ENCODE measurements at regions not wholly inside any gene's neighbourhood (a gene's known extent, or its start where the extent isn't known, plus 50 kb on each side); places are given as distances from the start of the nearest gene placed in this dataset.

DNA sequence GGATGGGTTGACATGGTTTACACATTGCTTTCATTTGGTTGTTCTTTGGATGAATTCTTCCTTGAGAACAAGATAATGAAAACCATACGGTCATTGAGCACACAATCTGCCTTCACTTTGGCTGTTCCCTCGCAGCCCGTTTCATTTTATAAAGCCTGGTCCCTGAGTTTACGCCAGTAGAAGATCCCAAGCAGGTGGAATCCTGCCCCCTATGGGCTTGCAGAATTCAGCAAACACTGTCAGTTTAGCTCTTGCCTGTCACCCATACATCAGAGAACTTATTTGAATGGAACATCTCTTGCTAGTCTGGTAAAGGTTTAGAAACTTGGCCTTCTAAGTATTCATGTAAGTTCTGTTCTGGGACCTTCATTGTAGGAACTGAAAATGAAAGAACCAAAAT lies 666.4 kb upstream of the ZEB2 start:
- Mint-ChIP-seq H3K27me3 (ENCODE audit: insufficient read depth) (no peaks in the 10 kb centered on the region), H3K9me3 (no peaks in the 10 kb centered on the region), H3K4me1 (ENCODE audit: low read depth) (no peaks in the 10 kb centered on the region), H3K4me3 (no peak overlapping the region), H3K36me3 (ENCODE audit: low read depth) (no peaks in the 10 kb centered on the region), H3K27ac (no peak overlapping the region)
- intact Hi-C loops (cut with micrococcal nuclease): no loop called here
- no peak for DNase-seq (ENCODE audit: low spot score)

DNA sequence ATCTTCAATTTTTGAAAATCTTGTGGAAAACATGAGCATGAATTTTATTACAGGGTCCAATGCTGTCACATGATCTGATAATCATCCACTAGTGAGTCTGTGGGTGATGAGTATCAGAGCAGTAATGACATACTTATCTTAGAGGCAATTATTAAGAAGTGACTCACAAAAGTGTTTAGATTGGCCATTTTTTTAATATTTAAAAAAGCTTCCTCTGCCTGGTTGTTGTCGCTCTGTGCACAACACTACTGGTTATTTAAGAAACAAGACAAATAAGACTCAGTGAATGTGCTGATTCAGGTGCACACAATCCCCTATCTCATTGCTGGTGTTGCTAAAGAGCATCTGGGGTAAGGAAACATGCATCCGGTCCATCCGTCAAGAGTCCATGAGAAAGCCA lies 665.8 kb upstream of the ZEB2 start:
- no peaks in the 10 kb centered on the region for H3K36me3 Mint-ChIP-seq (ENCODE audit: low read depth)
- DNase-seq (ENCODE audit: low spot score): no peak
- no peaks in the 10 kb centered on the region for H3K4me1 Mint-ChIP-seq (ENCODE audit: low read depth)
- intact Hi-C loops (cut with micrococcal nuclease): no loop called here
- H3K27ac Mint-ChIP-seq: no peak overlapping the region
- no peak overlapping the region for H3K4me3 Mint-ChIP-seq
- H3K27me3 Mint-ChIP-seq (ENCODE audit: insufficient read depth): no peaks in the 10 kb centered on the region
- no peaks in the 10 kb centered on the region for H3K9me3 Mint-ChIP-seq

DNA sequence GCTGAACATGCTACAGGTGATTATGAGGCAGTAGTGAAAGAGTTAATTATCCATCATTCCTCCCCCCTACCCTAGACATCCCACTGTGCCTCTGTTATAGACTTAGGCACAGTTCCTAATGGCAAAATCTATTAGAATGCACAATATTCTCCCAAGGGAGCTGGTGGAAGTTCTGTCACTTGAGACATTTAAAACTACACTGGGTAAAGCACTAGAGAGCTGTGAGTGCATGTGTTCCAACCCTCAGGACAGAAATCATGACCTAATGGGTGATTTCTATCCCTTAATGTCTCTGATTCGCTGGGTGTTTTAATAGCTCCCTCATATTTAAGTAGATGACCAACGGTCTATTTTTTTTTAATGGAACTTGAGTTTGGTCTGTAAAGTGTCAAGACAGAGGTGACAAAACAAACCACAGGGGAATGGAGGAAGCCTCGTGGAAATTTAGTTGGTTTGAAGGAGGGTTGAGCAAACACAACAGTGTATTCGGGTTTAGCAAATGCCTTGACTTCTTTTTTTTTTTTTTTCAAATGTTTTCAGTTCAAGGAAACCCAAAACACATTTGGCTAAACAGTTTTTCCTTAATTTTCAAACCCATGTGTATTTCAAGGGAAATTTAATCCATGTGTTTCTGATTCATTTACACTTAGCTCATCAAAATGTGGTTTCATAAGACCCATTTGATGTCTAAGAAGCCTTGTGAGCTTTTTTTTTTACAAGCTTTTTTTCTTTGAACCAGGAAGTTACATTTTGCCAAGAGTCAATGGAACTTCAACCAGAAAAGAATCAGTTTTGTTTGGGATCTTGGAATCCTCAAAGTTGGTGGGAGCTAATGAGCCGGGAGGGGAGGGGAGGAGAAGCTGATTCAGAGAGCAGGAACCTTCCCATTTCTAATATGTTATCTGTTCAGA lies 665.1 kb upstream of the ZEB2 start:
- Mint-ChIP-seq H3K9me3 (no peaks in the 10 kb centered on the region), H3K4me1 (ENCODE audit: low read depth) (no peaks in the 10 kb centered on the region), H3K27ac (no peak overlapping the region), H3K27me3 (ENCODE audit: insufficient read depth) (no peaks in the 10 kb centered on the region), H3K4me3 (no peak overlapping the region), H3K36me3 (ENCODE audit: low read depth) (no peaks in the 10 kb centered on the region)
- intact Hi-C loops (cut with micrococcal nuclease): no loop called here
- no peak for DNase-seq (ENCODE audit: low spot score)

DNA sequence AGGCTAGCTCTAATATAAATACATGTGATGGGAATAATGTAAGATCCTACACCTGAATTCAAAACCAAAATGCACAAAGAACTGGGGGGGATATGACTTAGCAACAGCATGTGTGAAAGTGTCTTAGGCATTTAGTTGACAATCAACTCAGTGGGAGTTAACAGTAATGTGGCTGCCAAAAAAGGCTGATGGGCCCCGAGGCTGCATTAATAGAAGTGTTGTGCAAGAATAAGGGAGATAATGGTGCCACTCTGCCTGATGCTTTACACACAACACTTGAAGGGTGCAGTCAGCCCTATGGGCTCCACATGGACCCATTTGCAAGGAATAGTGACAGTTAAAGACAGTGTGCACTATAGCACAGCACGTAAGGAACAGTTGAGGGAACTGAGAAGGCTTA lies 649.4 kb upstream of the ZEB2 start:
- Mint-ChIP-seq H3K27me3 (ENCODE audit: insufficient read depth) (peaks cover 3% of the 10 kb centered on the region), H3K4me1 (ENCODE audit: low read depth) (no peaks in the 10 kb centered on the region), H3K27ac (no peak overlapping the region), H3K36me3 (ENCODE audit: low read depth) (no peaks in the 10 kb centered on the region), H3K4me3 (no peak overlapping the region), H3K9me3 (no peaks in the 10 kb centered on the region)
- intact Hi-C loops (cut with micrococcal nuclease): no loop called here
- no peak for DNase-seq (ENCODE audit: low spot score)

DNA sequence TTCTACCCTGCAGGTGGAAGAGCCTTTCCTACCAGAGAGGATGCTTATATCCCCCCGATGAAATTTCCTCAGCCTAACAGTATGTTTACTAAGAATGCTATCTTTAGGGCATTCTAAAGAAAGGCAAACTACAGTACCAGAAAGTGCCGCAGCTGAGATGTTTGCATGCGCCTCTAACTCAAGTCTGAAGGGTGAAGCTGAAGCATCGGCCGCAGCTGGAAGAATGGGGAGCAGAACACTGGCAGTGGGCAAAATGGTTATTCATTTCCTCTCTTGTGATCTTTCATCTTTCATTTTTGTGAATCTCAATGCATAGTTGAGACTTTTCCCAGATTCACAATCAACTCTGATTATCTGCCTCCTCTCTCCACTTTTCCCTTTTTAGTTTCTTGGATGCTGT lies 648.2 kb upstream of the ZEB2 start:
- Mint-ChIP-seq H3K27me3 (ENCODE audit: insufficient read depth) (peaks cover 3% of the 10 kb centered on the region), H3K27ac (no peak overlapping the region), H3K36me3 (ENCODE audit: low read depth) (no peaks in the 10 kb centered on the region), H3K4me1 (ENCODE audit: low read depth) (no peaks in the 10 kb centered on the region), H3K9me3 (no peaks in the 10 kb centered on the region), H3K4me3 (no peak overlapping the region)
- intact Hi-C loops (cut with micrococcal nuclease): no loop called here
- no peak for DNase-seq (ENCODE audit: low spot score)

DNA sequence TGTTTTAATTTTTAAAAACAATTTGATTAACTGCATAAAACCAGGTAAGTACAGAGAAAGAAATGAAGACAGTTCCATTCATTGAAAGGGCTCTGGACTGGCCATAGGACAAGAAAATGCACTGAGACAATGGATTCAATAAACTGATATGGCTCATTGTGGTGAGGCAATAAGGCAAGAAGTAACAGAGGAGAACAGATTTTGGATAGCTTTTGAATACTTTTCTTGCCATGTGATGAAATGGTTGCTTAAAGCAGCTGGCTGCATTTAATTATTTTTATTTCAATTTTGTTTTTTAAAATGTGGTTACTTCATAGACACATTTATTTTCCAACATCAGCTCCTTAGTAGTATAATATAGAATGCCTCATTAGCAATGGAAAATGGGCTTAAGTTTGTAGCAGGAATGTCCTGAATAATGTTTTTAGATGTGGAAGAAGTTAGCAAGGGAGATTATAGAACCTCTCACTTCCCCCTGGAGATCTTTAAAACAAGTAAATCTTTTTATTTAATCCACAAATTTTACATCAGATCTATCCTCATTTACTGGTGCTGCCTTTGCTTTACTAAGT lies 646.9 kb upstream of the ZEB2 start:
- H3K27ac Mint-ChIP-seq: no peak overlapping the region
- peaks cover 3% of the 10 kb centered on the region for H3K27me3 Mint-ChIP-seq (ENCODE audit: insufficient read depth)
- intact Hi-C loops (cut with micrococcal nuclease): no loop called here
- H3K9me3 Mint-ChIP-seq: no peaks in the 10 kb centered on the region
- no peaks in the 10 kb centered on the region for H3K36me3 Mint-ChIP-seq (ENCODE audit: low read depth)
- no peak overlapping the region for H3K4me3 Mint-ChIP-seq
- DNase-seq (ENCODE audit: low spot score): no peak
- no peaks in the 10 kb centered on the region for H3K4me1 Mint-ChIP-seq (ENCODE audit: low read depth)

DNA sequence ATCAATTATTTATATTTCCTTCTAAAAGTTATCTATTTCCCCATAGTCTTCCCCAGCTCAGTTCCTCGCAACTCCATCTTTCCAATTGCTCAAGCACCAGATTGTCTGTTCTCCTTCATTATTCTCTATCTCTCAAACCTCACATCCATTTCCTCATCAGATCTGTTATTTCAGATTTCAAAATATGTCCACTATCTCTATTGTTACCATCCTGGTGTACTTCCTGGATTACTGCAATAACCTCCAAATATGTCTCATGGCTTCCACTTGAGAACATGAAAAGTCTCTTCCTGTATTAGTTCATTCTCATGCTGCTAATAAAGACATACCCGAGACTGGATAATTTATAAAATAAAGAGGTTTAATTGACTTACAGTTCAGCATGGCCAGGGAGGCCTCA lies 641.7 kb upstream of the ZEB2 start:
- DNase-seq (ENCODE audit: low spot score): no peak
- H3K27me3 Mint-ChIP-seq (ENCODE audit: insufficient read depth): no peaks in the 10 kb centered on the region
- no peak overlapping the region for H3K27ac Mint-ChIP-seq
- H3K9me3 Mint-ChIP-seq: no peaks in the 10 kb centered on the region
- H3K4me1 Mint-ChIP-seq (ENCODE audit: low read depth): no peaks in the 10 kb centered on the region
- intact Hi-C loops (cut with micrococcal nuclease): no loop called here
- H3K36me3 Mint-ChIP-seq (ENCODE audit: low read depth): no peaks in the 10 kb centered on the region
- H3K4me3 Mint-ChIP-seq: no peak overlapping the region

DNA sequence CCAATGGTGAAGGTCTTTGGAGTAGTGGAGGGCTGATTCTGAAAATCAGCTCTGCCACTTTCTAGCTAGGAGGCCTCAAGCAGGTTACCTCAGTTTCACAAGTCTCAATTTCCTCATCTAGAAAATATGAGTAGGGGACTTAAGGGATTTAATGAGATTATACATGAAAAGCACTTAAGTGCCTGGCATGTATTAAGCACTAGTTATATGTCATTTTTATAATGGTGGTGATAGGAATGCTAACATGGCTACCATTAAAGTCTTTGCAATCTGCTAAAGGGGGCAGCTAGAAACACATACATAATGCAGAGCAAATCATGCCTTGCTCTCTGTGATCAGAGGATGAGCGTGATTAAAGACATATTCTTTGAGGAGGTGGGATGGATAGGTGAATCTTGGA lies 640.9 kb upstream of the ZEB2 start:
- no peaks in the 10 kb centered on the region for H3K36me3 Mint-ChIP-seq (ENCODE audit: low read depth)
- no peak overlapping the region for H3K4me3 Mint-ChIP-seq
- H3K27ac Mint-ChIP-seq: no peak overlapping the region
- H3K9me3 Mint-ChIP-seq: no peaks in the 10 kb centered on the region
- H3K4me1 Mint-ChIP-seq (ENCODE audit: low read depth): no peaks in the 10 kb centered on the region
- no peak for DNase-seq (ENCODE audit: low spot score)
- intact Hi-C loops (cut with micrococcal nuclease): no loop called here
- H3K27me3 Mint-ChIP-seq (ENCODE audit: insufficient read depth): no peaks in the 10 kb centered on the region

DNA sequence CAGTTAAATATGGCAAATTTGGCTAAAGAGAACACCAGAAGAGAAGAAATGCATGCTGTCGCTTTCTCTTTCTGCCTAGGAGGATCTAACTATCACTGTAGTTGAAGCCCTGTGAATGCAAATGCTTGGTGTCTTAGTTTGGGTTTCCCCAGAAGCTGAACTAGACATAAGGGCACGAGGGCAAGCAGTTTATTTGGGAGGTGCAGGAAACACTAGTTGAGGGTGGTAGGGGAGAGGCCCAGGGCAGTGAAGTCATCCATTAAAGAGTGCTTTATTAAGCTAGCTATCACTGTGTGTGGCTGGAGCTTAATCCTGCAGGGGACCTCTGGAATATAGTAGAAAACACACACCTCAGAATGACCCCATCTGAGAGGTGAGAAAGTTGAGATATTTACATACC lies 639.8 kb upstream of the ZEB2 start:
- Mint-ChIP-seq H3K4me1 (ENCODE audit: low read depth) (no peaks in the 10 kb centered on the region), H3K4me3 (no peak overlapping the region), H3K9me3 (no peaks in the 10 kb centered on the region), H3K36me3 (ENCODE audit: low read depth) (no peaks in the 10 kb centered on the region), H3K27ac (no peak overlapping the region), H3K27me3 (ENCODE audit: insufficient read depth) (no peaks in the 10 kb centered on the region)
- no peak for DNase-seq (ENCODE audit: low spot score)
- intact Hi-C loops (cut with micrococcal nuclease): no loop called here

DNA sequence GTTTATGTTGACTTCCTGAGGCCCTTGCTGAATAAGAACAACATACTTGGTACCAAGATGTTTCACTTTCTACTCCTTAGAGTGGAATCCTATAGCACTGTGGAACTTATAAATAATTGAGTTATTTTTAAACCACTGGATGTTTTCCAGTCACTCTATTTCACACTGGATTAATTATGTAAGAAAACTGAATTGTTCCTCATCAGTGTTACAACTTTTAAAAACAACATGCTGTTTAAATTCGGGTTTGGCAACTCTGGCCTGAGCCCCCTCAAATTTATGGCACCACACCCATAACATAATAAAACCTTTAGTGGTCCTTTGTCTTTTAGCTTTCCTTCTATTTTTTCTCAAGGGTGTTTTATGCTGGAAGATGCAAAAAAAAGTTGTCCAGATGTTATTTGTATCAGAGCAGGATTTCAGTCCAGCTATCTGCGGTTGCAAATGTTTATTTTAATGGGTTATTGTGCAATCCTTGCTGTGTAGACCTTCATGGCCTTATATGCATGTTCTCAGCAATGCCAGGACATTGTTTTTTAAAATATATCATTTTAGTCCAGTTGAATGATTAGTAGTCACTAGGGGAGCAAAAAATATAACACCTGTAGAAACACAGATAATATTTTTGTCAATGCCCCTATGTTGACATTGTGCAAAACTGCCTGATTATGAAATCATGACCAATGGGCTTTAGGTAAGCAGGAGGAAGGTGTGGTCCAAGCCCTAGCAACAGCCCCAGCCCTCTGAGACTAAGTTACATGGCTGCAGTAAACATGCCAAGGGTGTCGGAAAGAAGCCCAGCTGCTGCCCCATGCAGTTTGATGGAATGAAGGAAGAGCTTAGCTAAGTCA lies 638.0 kb upstream of the ZEB2 start:
- Mint-ChIP-seq H3K36me3 (ENCODE audit: low read depth) (no peaks in the 10 kb centered on the region), H3K4me1 (ENCODE audit: low read depth) (no peaks in the 10 kb centered on the region), H3K4me3 (no peak overlapping the region), H3K27ac (no peak overlapping the region), H3K9me3 (peaks cover 3% of the 10 kb centered on the region), H3K27me3 (ENCODE audit: insufficient read depth) (no peaks in the 10 kb centered on the region)
- intact Hi-C loops (cut with micrococcal nuclease): no loop called here
- no peak for DNase-seq (ENCODE audit: low spot score)

DNA sequence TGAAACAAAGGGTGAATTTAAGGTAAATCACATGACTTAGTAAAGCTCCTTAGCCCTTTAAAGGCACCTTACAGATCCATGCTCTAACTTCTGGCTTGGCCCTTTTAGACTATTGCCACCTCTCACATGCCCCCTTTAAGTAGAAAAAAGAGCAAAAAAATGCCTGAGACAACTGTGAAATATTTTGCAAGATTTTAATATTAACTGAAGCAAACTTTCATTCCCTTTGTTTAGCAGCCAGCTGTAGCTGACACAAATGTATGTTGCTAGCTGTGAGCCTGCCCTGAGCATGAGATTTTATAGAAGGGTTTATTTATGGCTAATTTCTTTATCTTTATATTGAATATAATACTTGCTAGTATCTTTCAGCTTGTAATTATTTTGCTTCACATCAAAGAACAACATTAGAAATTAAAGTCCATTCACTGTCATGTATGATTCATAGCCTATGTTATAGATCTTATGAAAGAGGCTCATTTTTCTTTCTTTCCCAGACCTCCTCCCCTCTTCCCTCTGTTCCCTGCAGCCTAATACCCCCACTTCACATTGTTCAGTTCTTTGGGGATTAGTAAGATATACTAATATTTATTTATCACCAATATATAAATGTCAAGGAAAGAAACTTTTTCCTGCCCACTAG lies 637.2 kb upstream of the ZEB2 start:
- Mint-ChIP-seq H3K4me1 (ENCODE audit: low read depth) (no peaks in the 10 kb centered on the region), H3K27me3 (ENCODE audit: insufficient read depth) (no peaks in the 10 kb centered on the region), H3K36me3 (ENCODE audit: low read depth) (no peaks in the 10 kb centered on the region), H3K9me3 (peaks cover 3% of the 10 kb centered on the region), H3K4me3 (no peak overlapping the region), H3K27ac (no peak overlapping the region)
- no peak for DNase-seq (ENCODE audit: low spot score)
- intact Hi-C loops (cut with micrococcal nuclease): no loop called here

DNA sequence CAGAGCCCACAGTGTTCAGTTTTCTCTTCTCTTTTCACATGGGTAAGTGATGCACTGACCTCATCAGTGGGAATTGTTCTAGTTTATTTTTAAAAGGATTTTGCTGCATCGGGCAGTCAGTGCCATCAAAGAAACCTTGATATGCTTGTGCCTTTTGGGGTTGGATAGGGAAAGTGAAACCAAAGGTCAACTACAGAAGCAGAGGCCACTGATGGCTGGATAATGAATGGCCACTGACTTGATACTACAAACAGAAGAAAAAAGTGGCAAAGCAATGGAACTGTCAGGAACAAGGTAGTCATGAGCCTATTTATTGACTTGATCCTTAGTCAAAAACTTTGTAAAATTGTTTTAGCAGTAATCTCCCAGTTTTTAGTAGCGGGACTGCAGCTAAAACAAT lies 636.3 kb upstream of the ZEB2 start:
- no peaks in the 10 kb centered on the region for H3K4me1 Mint-ChIP-seq (ENCODE audit: low read depth)
- intact Hi-C loops (cut with micrococcal nuclease): no loop called here
- H3K4me3 Mint-ChIP-seq: no peak overlapping the region
- DNase-seq (ENCODE audit: low spot score): no peak
- no peak overlapping the region for H3K27ac Mint-ChIP-seq
- H3K36me3 Mint-ChIP-seq (ENCODE audit: low read depth): no peaks in the 10 kb centered on the region
- no peaks in the 10 kb centered on the region for H3K27me3 Mint-ChIP-seq (ENCODE audit: insufficient read depth)
- H3K9me3 Mint-ChIP-seq: peaks cover 3% of the 10 kb centered on the region

DNA sequence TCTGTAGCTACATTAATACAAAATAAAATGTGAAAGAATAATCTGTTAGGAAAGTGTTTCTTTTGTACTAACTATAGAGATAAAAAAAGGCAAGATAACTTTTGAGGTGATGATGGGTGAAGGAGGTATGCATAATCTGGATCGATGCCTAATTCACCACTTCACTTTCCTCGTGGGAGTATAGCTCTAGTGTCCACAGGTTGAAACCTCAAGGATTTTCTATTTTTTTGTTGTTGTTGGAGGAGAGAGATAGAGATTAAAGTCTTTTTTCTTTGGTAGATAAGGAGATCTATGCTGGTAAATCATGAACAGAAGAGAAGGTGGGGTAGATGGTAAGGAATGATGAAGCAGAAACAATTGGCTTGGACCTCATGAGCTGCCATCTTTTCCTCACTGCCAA lies 635.3 kb upstream of the ZEB2 start:
- DNase-seq (ENCODE audit: low spot score): no peak
- intact Hi-C loops (cut with micrococcal nuclease): no loop called here
- Mint-ChIP-seq H3K36me3 (ENCODE audit: low read depth) (no peaks in the 10 kb centered on the region), H3K9me3 (peaks cover 3% of the 10 kb centered on the region), H3K27ac (no peak overlapping the region), H3K4me1 (ENCODE audit: low read depth) (no peaks in the 10 kb centered on the region), H3K4me3 (no peak overlapping the region), H3K27me3 (ENCODE audit: insufficient read depth) (no peaks in the 10 kb centered on the region)

Measured in activated T-helper 1 cell treated with anti-CD3 and anti-CD28 coated beads, Interleukin-12 subunit alpha, Interleukin-12 subunit beta, Interleukin-2, Interleukin-4 antibody, amounts not matched to agents 30 ng/mL and 10 ng/mL and 1 ng/mL, durations not matched to agents 14 hours and 24 hours and 36 hours (primary cell).